ENCODE measurements at regions not wholly inside any gene's neighbourhood (a gene's known extent, or its start where the extent isn't known, plus 50 kb on each side); places are given as distances from the start of the nearest gene placed in this dataset.

- H3K9me3 ChIP-seq (replicated peaks in 1 of 2; ENCODE audit: control insufficient read depth in 2 of 2, insufficient read depth in 1 of 2, low read depth in 1 of 2, low read length in 2 of 2): peaks cover 0 to 2% of the 10 kb centered on the region in 2 donors
- no peaks in the 10 kb centered on the region for H3K36me3 ChIP-seq (replicated peaks in 1 of 2; ENCODE audit: control insufficient read depth in 2 of 2, insufficient read depth in 2 of 2, low read length in 2 of 2)
- H3K23ac ChIP-seq (ENCODE audit: low read depth, low read length, poor library complexity): no peak overlapping the region
- H2AK5ac ChIP-seq (ENCODE audit: low read depth, low read length): no peak overlapping the region
- H2BK15ac ChIP-seq (ENCODE audit: low read length): no peak overlapping the region
- H3K27ac ChIP-seq (replicated peaks; ENCODE audit: low read length): no peak overlapping the region
- no peak overlapping the region for H2BK12ac ChIP-seq (ENCODE audit: low read length)
- no peak overlapping the region for H3K9ac ChIP-seq (ENCODE audit: low read depth, low read length, poor library complexity)
- no peak overlapping the region for H3K18ac ChIP-seq (ENCODE audit: low read length)
- no peaks in the 10 kb centered on the region for H3K27me3 ChIP-seq (ENCODE audit: control insufficient read depth in 3 of 3, insufficient read depth in 3 of 3, low read depth in 1 of 3, low read length in 3 of 3)
- no peaks in the 10 kb centered on the region for H3K4me1 ChIP-seq (ENCODE audit: control insufficient read depth in 2 of 2, insufficient read depth in 1 of 2, low read depth in 1 of 2, low read length in 2 of 2)
- no peak for DNase-seq (ENCODE audit: low spot score)
- no peak overlapping the region for H4K8ac ChIP-seq (ENCODE audit: low read depth, low read length)
- no peak overlapping the region for H2BK120ac ChIP-seq (ENCODE audit: low read depth, low read length)
- H4K91ac ChIP-seq (ENCODE audit: low read depth, low read length, poor library complexity): no peak overlapping the region
- no peak overlapping the region for H2AFZ ChIP-seq (ENCODE audit: low read length)
- H3K79me1 ChIP-seq (ENCODE audit: low read depth, low read length): no peaks in the 10 kb centered on the region
- no peak overlapping the region for H3K4me3 ChIP-seq (ENCODE audit: low read length in 2 of 2)
- no peak overlapping the region for H3K14ac ChIP-seq (ENCODE audit: low read length)
- H3K4ac ChIP-seq (ENCODE audit: low read length): no peak overlapping the region
- no peak overlapping the region for H3K4me2 ChIP-seq (ENCODE audit: insufficient read depth, low read length, poor library complexity, severe bottlenecking)
- no peak overlapping the region for H2BK5ac ChIP-seq (ENCODE audit: low read length)
Observed at GRCh38 chr10:118518095-118518494, 77.4 kb downstream of the PRLHR start.

DNA sequence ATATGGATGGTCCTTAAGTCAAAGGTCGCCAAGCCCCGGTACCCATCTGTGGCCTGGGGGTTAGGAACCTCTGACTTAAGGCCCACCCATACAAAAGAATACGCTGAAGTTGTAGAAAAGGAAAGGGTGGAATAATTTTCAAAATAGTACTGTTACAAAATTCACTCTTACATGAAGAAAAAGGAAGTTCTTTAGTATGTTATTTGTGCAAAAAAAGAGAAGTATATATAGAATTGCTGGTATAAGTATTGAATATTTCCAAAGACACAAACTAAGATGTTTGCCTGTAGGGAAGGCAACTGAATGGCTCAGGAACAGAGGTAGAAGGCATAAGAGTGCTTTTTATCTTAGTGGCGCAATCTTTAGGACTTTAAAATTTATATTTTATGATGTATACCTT, 78.7 kb downstream of the PRLHR start:
- Histone ChIP-seq H3K4ac (ENCODE audit: low read length) (no peak overlapping the region), H3K4me3 (ENCODE audit: low read length in 2 of 2) (no peak overlapping the region), H3K14ac (ENCODE audit: low read length) (no peak overlapping the region), H3K4me2 (ENCODE audit: insufficient read depth, low read length, poor library complexity, severe bottlenecking) (no peak overlapping the region), H2AK5ac (ENCODE audit: low read depth, low read length) (no peak overlapping the region), H3K27ac (replicated peaks; ENCODE audit: low read length) (no peak overlapping the region), H2BK120ac (ENCODE audit: low read depth, low read length) (no peak overlapping the region), H2AFZ (ENCODE audit: low read length) (no peak overlapping the region), H3K23ac (ENCODE audit: low read depth, low read length, poor library complexity) (no peak overlapping the region), H2BK5ac (ENCODE audit: low read length) (no peak overlapping the region), H3K18ac (ENCODE audit: low read length) (no peak overlapping the region), H3K36me3 (replicated peaks in 1 of 2; ENCODE audit: control insufficient read depth in 2 of 2, insufficient read depth in 2 of 2, low read length in 2 of 2) (no peaks in the 10 kb centered on the region), H4K91ac (ENCODE audit: low read depth, low read length, poor library complexity) (no peak overlapping the region), H3K9ac (ENCODE audit: low read depth, low read length, poor library complexity) (peak overlapping the region; percentile 24), H3K79me1 (ENCODE audit: low read depth, low read length) (no peaks in the 10 kb centered on the region), H3K27me3 (ENCODE audit: control insufficient read depth in 3 of 3, insufficient read depth in 3 of 3, low read depth in 1 of 3, low read length in 3 of 3) (no peaks in the 10 kb centered on the region), H3K4me1 (ENCODE audit: control insufficient read depth in 2 of 2, insufficient read depth in 1 of 2, low read depth in 1 of 2, low read length in 2 of 2) (no peaks in the 10 kb centered on the region), H4K8ac (ENCODE audit: low read depth, low read length) (no peak overlapping the region), H2BK12ac (ENCODE audit: low read length) (no peak overlapping the region), H3K9me3 (replicated peaks in 1 of 2; ENCODE audit: control insufficient read depth in 2 of 2, insufficient read depth in 1 of 2, low read depth in 1 of 2, low read length in 2 of 2) (peaks cover 0 to 2% of the 10 kb centered on the region in 2 donors), H2BK15ac (ENCODE audit: low read length) (no peak overlapping the region)
- DNase-seq (ENCODE audit: low spot score): no peak
- WGBS, 2 donors (ENCODE audit: extremely low coverage in 2 of 2, insufficient read length in 2 of 2, insufficient replicate concordance in 1 of 2): no CpG with 5 or more reads among the region's 4 CpGs

DNA sequence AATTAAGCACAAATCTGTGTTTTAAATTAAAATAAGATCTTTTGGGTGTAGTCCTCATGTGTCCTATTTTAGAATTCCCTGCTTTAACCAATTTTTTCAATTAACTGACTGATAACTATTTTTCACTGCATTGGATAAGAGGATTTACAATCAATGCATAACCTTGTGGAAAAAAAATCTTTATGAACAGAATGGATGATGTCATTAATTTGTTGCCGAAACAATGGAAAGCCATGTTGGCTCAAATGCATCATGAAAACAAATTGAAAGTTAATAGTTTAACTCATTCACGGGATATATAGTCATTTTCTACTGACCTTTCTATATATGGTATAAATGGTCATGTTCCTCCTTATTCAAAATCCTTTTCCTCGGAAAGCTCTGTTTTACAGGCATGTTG, 82.3 kb downstream of the PRLHR start:
- Histone ChIP-seq H2BK5ac (ENCODE audit: low read length) (no peak overlapping the region), H3K4ac (ENCODE audit: low read length) (no peak overlapping the region), H2BK15ac (ENCODE audit: low read length) (no peak overlapping the region)

GRCh38 chr10:118511711-118512110, 83.7 kb downstream of the PRLHR start:
- Histone ChIP-seq H3K4me2 (ENCODE audit: insufficient read depth, low read length, poor library complexity, severe bottlenecking) (no peak overlapping the region), H4K8ac (ENCODE audit: low read depth, low read length) (no peak overlapping the region), H3K4me3 (ENCODE audit: low read length in 2 of 2) (no peak overlapping the region), H2AK5ac (ENCODE audit: low read depth, low read length) (no peak overlapping the region), H4K91ac (ENCODE audit: low read depth, low read length, poor library complexity) (no peak overlapping the region), H3K27me3 (ENCODE audit: control insufficient read depth in 3 of 3, insufficient read depth in 3 of 3, low read depth in 1 of 3, low read length in 3 of 3) (no peaks in the 10 kb centered on the region), H3K79me1 (ENCODE audit: low read depth, low read length) (no peaks in the 10 kb centered on the region), H2BK15ac (ENCODE audit: low read length) (no peak overlapping the region), H3K14ac (ENCODE audit: low read length) (no peak overlapping the region), H3K9ac (ENCODE audit: low read depth, low read length, poor library complexity) (no peak overlapping the region), H2BK120ac (ENCODE audit: low read depth, low read length) (no peak overlapping the region), H3K9me3 (replicated peaks in 1 of 2; ENCODE audit: control insufficient read depth in 2 of 2, insufficient read depth in 1 of 2, low read depth in 1 of 2, low read length in 2 of 2) (no peaks in the 10 kb centered on the region), H3K18ac (ENCODE audit: low read length) (no peak overlapping the region), H2BK5ac (ENCODE audit: low read length) (no peak overlapping the region), H3K27ac (replicated peaks; ENCODE audit: low read length) (no peak overlapping the region), H3K4me1 (ENCODE audit: control insufficient read depth in 2 of 2, insufficient read depth in 1 of 2, low read depth in 1 of 2, low read length in 2 of 2) (no peaks in the 10 kb centered on the region), H3K4ac (ENCODE audit: low read length) (no peak overlapping the region), H3K36me3 (replicated peaks in 1 of 2; ENCODE audit: control insufficient read depth in 2 of 2, insufficient read depth in 2 of 2, low read length in 2 of 2) (no peaks in the 10 kb centered on the region), H2AFZ (ENCODE audit: low read length) (no peak overlapping the region), H2BK12ac (ENCODE audit: low read length) (no peak overlapping the region), H3K23ac (ENCODE audit: low read depth, low read length, poor library complexity) (no peak overlapping the region)
- DNase-seq (ENCODE audit: low spot score): no peak
- WGBS, 2 donors (ENCODE audit: extremely low coverage in 2 of 2, insufficient read length in 2 of 2, insufficient replicate concordance in 1 of 2): no CpG with 5 or more reads among the region's 2 CpGs

More for the DNA sequence above, 82.3 kb downstream of the PRLHR start:
- Histone ChIP-seq H2BK12ac (ENCODE audit: low read length) (no peak overlapping the region), H3K4me2 (ENCODE audit: insufficient read depth, low read length, poor library complexity, severe bottlenecking) (no peak overlapping the region), H3K4me1 (ENCODE audit: control insufficient read depth in 2 of 2, insufficient read depth in 1 of 2, low read depth in 1 of 2, low read length in 2 of 2) (no peaks in the 10 kb centered on the region), H3K14ac (ENCODE audit: low read length) (no peak overlapping the region), H3K36me3 (replicated peaks in 1 of 2; ENCODE audit: control insufficient read depth in 2 of 2, insufficient read depth in 2 of 2, low read length in 2 of 2) (no peaks in the 10 kb centered on the region), H3K79me1 (ENCODE audit: low read depth, low read length) (no peaks in the 10 kb centered on the region), H2AK5ac (ENCODE audit: low read depth, low read length) (no peak overlapping the region), H3K9ac (ENCODE audit: low read depth, low read length, poor library complexity) (no peak overlapping the region), H2BK120ac (ENCODE audit: low read depth, low read length) (no peak overlapping the region), H3K4me3 (ENCODE audit: low read length in 2 of 2) (no peak overlapping the region), H3K27ac (replicated peaks; ENCODE audit: low read length) (no peak overlapping the region), H3K23ac (ENCODE audit: low read depth, low read length, poor library complexity) (no peak overlapping the region), H2AFZ (ENCODE audit: low read length) (no peak overlapping the region), H4K91ac (ENCODE audit: low read depth, low read length, poor library complexity) (no peak overlapping the region), H3K18ac (ENCODE audit: low read length) (no peak overlapping the region), H4K8ac (ENCODE audit: low read depth, low read length) (no peak overlapping the region), H3K27me3 (ENCODE audit: control insufficient read depth in 3 of 3, insufficient read depth in 3 of 3, low read depth in 1 of 3, low read length in 3 of 3) (no peaks in the 10 kb centered on the region), H3K9me3 (replicated peaks in 1 of 2; ENCODE audit: control insufficient read depth in 2 of 2, insufficient read depth in 1 of 2, low read depth in 1 of 2, low read length in 2 of 2) (peaks cover 0 to 2% of the 10 kb centered on the region in 2 donors)
- no CpG with 5 or more reads among the region's 3 CpGs for WGBS, 2 donors (ENCODE audit: extremely low coverage in 2 of 2, insufficient read length in 2 of 2, insufficient replicate concordance in 1 of 2)
- no peak for DNase-seq (ENCODE audit: low spot score)

Data from neuronal stem cell (in vitro differentiated cells).